Lung (tissue), 11 donors: ENCODE measurements at regions not wholly inside any gene's neighbourhood (a gene's known extent, or its start where the extent isn't known, plus 50 kb on each side); places are given as distances from the start of the nearest gene placed in this dataset.
A peak's percentile ranks its signal among the peaks of the same experiment; 100 is the strongest.

Experiments used
- ATAC-seq: fragments of 200-7000 bp; cut with Tn5 transposase; one replicate; pipeline ENCODE4 v1.9.1; 2020; ENCODE audit warnings: moderate number of reproducible peaks; ENCODE audit not compliant: insufficient read depth, low FRiP score
- DNase-seq, 3 donors: peaks; one replicate each; pipeline ENCODE4 v3.0.0-alpha.2; 2013 to 2017
- H3K27ac ChIP-seq, 2 donors: one replicate each; pipeline ENCODE4 v1.5.1; 2013; ENCODE audit warnings: mild to moderate bottlenecking in 2 of 2, moderate library complexity in 2 of 2, control low read depth in 1 of 2, inconsistent platforms in 1 of 2, low read depth in 1 of 2, low read length in 1 of 2
- H3K27me3 ChIP-seq, 3 donors: one replicate each; pipeline ENCODE4 v1.5.1; 2013; ENCODE audit warnings: low read length in 2 of 3; ENCODE audit not compliant: control insufficient read depth in 3 of 3, insufficient read depth in 3 of 3
- H3K36me3 ChIP-seq, 4 donors: one replicate each; pipeline ENCODE4 v1.5.1; 2013; ENCODE audit warnings: low read length in 4 of 4, mild to moderate bottlenecking in 1 of 4, moderate library complexity in 1 of 4; ENCODE audit not compliant: control insufficient read depth in 4 of 4, insufficient read depth in 4 of 4
- H3K4me1 ChIP-seq, 5 donors: one replicate each; pipeline ENCODE4 v1.5.1; 2013; ENCODE audit warnings: low read length in 5 of 5, mild to moderate bottlenecking in 2 of 5, moderate library complexity in 1 of 5; ENCODE audit not compliant: control insufficient read depth in 5 of 5, insufficient read depth in 5 of 5
- H3K4me3 ChIP-seq: one replicate; pipeline ENCODE4 v1.5.1; 2013; ENCODE audit warnings: mild to moderate bottlenecking, control low read depth, moderate library complexity
- H3K9ac ChIP-seq, 2 donors: one replicate each; pipeline ENCODE4 v1.5.1; 2013; ENCODE audit warnings: low read length in 2 of 2, control low read depth in 1 of 2; ENCODE audit not compliant: insufficient read depth in 1 of 2
- H3K9me3 ChIP-seq, 4 donors: one replicate each; pipeline ENCODE4 v1.5.1; 2013; ENCODE audit warnings: low read length in 3 of 4, mild to moderate bottlenecking in 1 of 4, moderate library complexity in 1 of 4; ENCODE audit not compliant: control insufficient read depth in 4 of 4, insufficient read depth in 3 of 4
- CTCF ChIP-seq: IDR thresholded peaks from 2 replicates; pipeline ENCODE4 v1.5.1; 2012; ENCODE audit warnings: mild to moderate bottlenecking; ENCODE audit errors: control extremely low read depth, extremely low read depth
- WGBS, 2 donors: extraction: QIAGEN DNeasy Blood & Tissue Kit; methylation state at CpG; one replicate each; pipeline ENCODE4 v1.1.7; 2013; 5-methylcytosine and 5-hydroxymethylcytosine counted together
- donor health status: control.
- donor health status: control.
- donor health status: Bipolar disorder and iron deficiency.
- donor health status: healthy.
- donor health status: DM: yes; HTN: yes; CAD: no.

GRCh38 chr2:41460661-41461060 is 587.2 kb upstream of the PKDCC start:
- TF ChIP-seq CTCF = no peak
- no peak for DNase-seq

GRCh38 chr2:41464395-41464794 is 583.4 kb upstream of the PKDCC start:
- Histone ChIP-seq H3K4me1 (no peaks in the 10 kb centered on the region), H3K36me3 (no peaks in the 10 kb centered on the region), H3K27me3 (no peaks in the 10 kb centered on the region), H3K27ac (no peak overlapping the region), H3K4me3 (no peak overlapping the region), H3K9me3 (no peaks in the 10 kb centered on the region), H3K9ac (no peak overlapping the region)
- no peak for DNase-seq
- TF ChIP-seq CTCF = no peak
- no peak for ATAC-seq

More at GRCh38 chr2:41460661-41461060, 587.2 kb upstream of the PKDCC start:
- H3K9me3 ChIP-seq = no peaks in the 10 kb centered on the region
- no peak overlapping the region for H3K9ac ChIP-seq
- ATAC-seq = no peak
- WGBS, 2 donors = 27 to 57% methylated on average over 1 of the region's 1 CpG
- no peaks in the 10 kb centered on the region for H3K36me3 ChIP-seq
- no peak overlapping the region for H3K27ac ChIP-seq
- H3K27me3 ChIP-seq = no peaks in the 10 kb centered on the region
- H3K4me3 ChIP-seq = no peak overlapping the region
- H3K4me1 ChIP-seq = peaks cover 0 to 5% (median 0%) of the 10 kb centered on the region in 5 donors

- Histone ChIP-seq H3K4me3 (no peak overlapping the region), H3K9ac (no peak overlapping the region), H3K4me1 (no peaks in the 10 kb centered on the region), H3K36me3 (no peaks in the 10 kb centered on the region), H3K27ac (no peak overlapping the region), H3K9me3 (peaks cover 0 to 6% (median 0%) of the 10 kb centered on the region in 4 donors), H3K27me3 (no peaks in the 10 kb centered on the region)
- WGBS, 2 donors = 47 to 66% methylated on average over 3 of the region's 3 CpGs
- DNase-seq (no peak), ATAC-seq (no peak)
- no peak for TF ChIP-seq CTCF
Observed at GRCh38 chr2:41475959-41476358, 571.9 kb upstream of the PKDCC start.

- H3K4me1 ChIP-seq = no peaks in the 10 kb centered on the region
- H3K4me3 ChIP-seq = no peak overlapping the region
- no peaks in the 10 kb centered on the region for H3K36me3 ChIP-seq
- H3K9me3 ChIP-seq = no peaks in the 10 kb centered on the region
- DNase-seq (peak in 2 of 3 donors; percentile 19), ATAC-seq (no peak)
- H3K27me3 ChIP-seq = no peaks in the 10 kb centered on the region
- WGBS, 2 donors = 74 to 81% methylated on average over 4 of the region's 4 CpGs
- H3K27ac ChIP-seq = no peak overlapping the region
- H3K9ac ChIP-seq = no peak overlapping the region
- no peak for TF ChIP-seq CTCF
Observed at GRCh38 chr2:41482659-41483058, 565.2 kb upstream of the PKDCC start.
